ENCODE measurements at regions not wholly inside any gene's neighbourhood (a gene's known extent, or its start where the extent isn't known, plus 50 kb on each side); places are given as distances from the start of the nearest gene placed in this dataset.

GRCh38 chr1:234769986-234770795, 160.2 kb upstream of the IRF2BP2 start:
- Mint-ChIP-seq H3K27me3 (ENCODE audit: low read depth) (peaks cover 17% of the 10 kb centered on the region), H3K36me3 (ENCODE audit: insufficient read depth in 1 of 3, low read depth in 3 of 3) (no peaks in the 10 kb centered on the region; a peak in 1 of 7 replicates), H3K4me1 (peaks cover 21 to 31% of the 10 kb centered on the region in 2 experiments), H3K4me3 (no peak overlapping the region), H3K27ac (no peak overlapping the region), H3K9me3 (peaks cover 2 to 3% of the 10 kb centered on the region in 2 experiments; a peak in 2 of 5 replicates)
- no peak overlapping the region for H3K27ac ChIP-seq (ENCODE audit: insufficient read length, low read depth, low read length)
- no peaks in the 10 kb centered on the region for H3K79me2 ChIP-seq (ENCODE audit: insufficient read depth, low read length)
- no peak overlapping the region for H2BK5ac ChIP-seq (ENCODE audit: insufficient read length, low read length)
- no peak overlapping the region for H3K4ac ChIP-seq (ENCODE audit: low read depth, low read length)
- no peak overlapping the region for H3K56ac ChIP-seq (ENCODE audit: insufficient read length, low read depth, low read length)
- no peaks in the 10 kb centered on the region for H3K9me3 ChIP-seq (ENCODE audit: control insufficient read depth, low read depth, low read length)
- no peak overlapping the region for H3K23ac ChIP-seq (ENCODE audit: insufficient read length, low read depth, low read length)
- H3K14ac ChIP-seq (ENCODE audit: insufficient read depth, low read length), result no peak overlapping the region
- no peak overlapping the region for H3K18ac ChIP-seq (ENCODE audit: insufficient read length, low read depth, low read length)
- no CpG with 5 or more reads among the region's 25 CpGs for WGBS (ENCODE audit: extremely low coverage, insufficient read length, low lambda C conversion rate)
- no peak overlapping the region for H2BK120ac ChIP-seq (ENCODE audit: low read depth, low read length, poor library complexity, severe bottlenecking)
- H3K27me3 ChIP-seq (ENCODE audit: insufficient read depth, low read length), result no peaks in the 10 kb centered on the region
- H4K20me1 ChIP-seq (ENCODE audit: control insufficient read depth, insufficient read depth, insufficient read length), result no peaks in the 10 kb centered on the region
- no peak overlapping the region for H4K5ac ChIP-seq (ENCODE audit: insufficient read length, low read depth, low read length)
- no peak overlapping the region for H2AFZ ChIP-seq (ENCODE audit: low read length)
- H2BK15ac ChIP-seq (ENCODE audit: low read depth, low read length), result no peak overlapping the region
- H3K4me2 ChIP-seq (ENCODE audit: insufficient read depth, insufficient read length, low read length), result no peak overlapping the region
- no peak for TF ChIP-seq CTCF (conservative IDR thresholded peaks at IDR 0.05)
- H2BK20ac ChIP-seq (ENCODE audit: low read depth, low read length, poor library complexity, severe bottlenecking), result no peak overlapping the region
- peaks cover 3% of the 10 kb centered on the region for H3K4me1 ChIP-seq (ENCODE audit: insufficient read depth, low read length)
- no peak overlapping the region for H4K91ac ChIP-seq (ENCODE audit: insufficient read length, low read depth, low read length)
- H4K8ac ChIP-seq (replicated peaks; ENCODE audit: insufficient read length, low read depth, low read length), result no peak overlapping the region
- DNase-seq, result no peak
- no peaks in the 10 kb centered on the region for H3K79me1 ChIP-seq (ENCODE audit: insufficient read depth, low read depth, low read length, poor library complexity, severe bottlenecking)
- no peak overlapping the region for H3K9ac ChIP-seq (ENCODE audit: extremely low read depth, insufficient read length, low read length)
- no peaks in the 10 kb centered on the region for H3K23me2 ChIP-seq (ENCODE audit: insufficient read length, low read depth, low read length, poor library complexity, severe bottlenecking)
- no peak overlapping the region for H2AK5ac ChIP-seq (ENCODE audit: insufficient read length, low read length)
- H2BK12ac ChIP-seq (ENCODE audit: insufficient read length, low read depth, low read length), result no peak overlapping the region
- no peak overlapping the region for H3T11ph ChIP-seq (ENCODE audit: low read length)

Data from H9 (cell line).